ENCODE measurements at regions not wholly inside any gene's neighbourhood (a gene's known extent, or its start where the extent isn't known, plus 50 kb on each side); places are given as distances from the start of the nearest gene placed in this dataset.
A peak's percentile ranks its signal among the peaks of the same experiment; 100 is the strongest.

- TF ChIP-seq CTCF (IDR thresholded peaks at IDR 0.05) (peak in 2 of 6 experiments; percentile 12 to 45), POLR2A (IDR thresholded peaks at IDR 0.05) (no peak)
Measured at GRCh38 chr3:78497767-78498166, 1270.0 kb downstream of the ROBO1 start.

Data from esophagus squamous epithelium (tissue), 4 donors.